B cell (primary cell): ENCODE measurements at regions not wholly inside any gene's neighbourhood (a gene's known extent, or its start where the extent isn't known, plus 50 kb on each side); places are given as distances from the start of the nearest gene placed in this dataset.

Source experiments
- CTCF ChIP-seq: fragments of 200-600 bp; IDR thresholded peaks from one replicate; pipeline ENCODE4 v1.8.0; 2022; ENCODE audit warnings: antibody characterized with exemption, mild to moderate bottlenecking
- EZH2 ChIP-seq: IDR thresholded peaks from 2 replicates; pipeline ENCODE4 v1.6.1; 2012; ENCODE audit warnings: borderline replicate concordance, low read depth, mild to moderate bottlenecking, moderate library complexity, low read length; ENCODE audit not compliant: insufficient read depth, poor library complexity, severe bottlenecking

- TF ChIP-seq CTCF (no peak), EZH2 (no peak)
Measured at GRCh38 chr11:24406980-24407379, 89.9 kb upstream of the LUZP2 start.
